PC-3 (cell line): ENCODE measurements at regions not wholly inside any gene's neighbourhood (a gene's known extent, or its start where the extent isn't known, plus 50 kb on each side); places are given as distances from the start of the nearest gene placed in this dataset.
A peak's percentile ranks its signal among the peaks of the same experiment; 100 is the strongest.

Source experiments
- ATAC-seq: fragments of 200-7000 bp; cut with Tn5 transposase; 2 replicates; pipeline ENCODE4 v1.9.1; 2020; ENCODE audit warnings: mild to moderate bottlenecking, moderate library complexity
- BruUV-seq: library from RNA; stranded (reverse); fragments of 400-500 nt; replicated peaks from 2 replicates; lab custom pipeline; 2021; lab: Mats Ljungman, UMichigan
- CTCF ChIA-PET: fragments of 300-600 bp; sonication (Branson Sonifier 250); formaldehyde crosslinking; loops from one replicate; lab custom pipeline; 2022; ENCODE audit warnings: antibody characterized with exemption; lab: Charles Lee
- POLR2A ChIA-PET: fragments of 300-600 bp; sonication (Branson Sonifier 250); formaldehyde crosslinking; loops from one replicate; lab custom pipeline; 2022; ENCODE audit warnings: antibody characterized with exemption; ENCODE audit not compliant: unreplicated experiment; lab: Charles Lee
- DNase-seq: peaks from one replicate; pipeline ENCODE4 v3.0.0-alpha.2; 2015
- H2AFZ ChIP-seq: fragments of 300-600 bp; sonication (generic); 2 replicates; pipeline ENCODE4 v1.6.0; 2016; ENCODE audit warnings: antibody characterized with exemption, low read length
- H3F3A ChIP-seq: fragments of 300-600 bp; sonication (generic); one replicate; pipeline ENCODE4 v1.6.0; 2017; ENCODE audit warnings: antibody characterized with exemption, low read length, control low read depth, mild to moderate bottlenecking; ENCODE audit not compliant: unreplicated experiment
- H3K27ac ChIP-seq: fragments of 300-600 bp; sonication (generic); 2 replicates; pipeline ENCODE4 v1.5.1; 2016; ENCODE audit warnings: mild to moderate bottlenecking, low read length
- H3K27me3 ChIP-seq: fragments of 300-600 bp; sonication (generic); 2 replicates; pipeline ENCODE4 v1.6.1; 2016; ENCODE audit warnings: low read length, mixed read lengths
- H3K36me3 ChIP-seq: fragments of 300-600 bp; sonication (generic); 2 replicates; pipeline ENCODE4 v1.6.1; 2016; ENCODE audit warnings: low read depth, mixed run types, low read length, mixed read lengths
- H3K4me1 ChIP-seq: fragments of 300-600 bp; sonication (generic); 2 replicates; pipeline ENCODE4 v1.5.1; 2016; ENCODE audit warnings: low read length; ENCODE audit not compliant: insufficient read depth
- H3K4me2 ChIP-seq: fragments of 300-600 bp; sonication (generic); 2 replicates; pipeline ENCODE4 v1.6.0; 2016; ENCODE audit warnings: low read length
- H3K4me3 ChIP-seq: fragments of 300-600 bp; sonication (generic); 2 replicates; pipeline ENCODE4 v1.5.1; 2016; ENCODE audit warnings: mild to moderate bottlenecking, low read length, mixed read lengths
- H3K79me2 ChIP-seq: fragments of 300-600 bp; sonication (generic); 2 replicates; pipeline ENCODE4 v1.6.1; 2017; ENCODE audit warnings: low read length, mixed read lengths
- H3K9ac ChIP-seq: fragments of 300-600 bp; sonication (generic); 2 replicates; pipeline ENCODE4 v1.6.0; 2016; ENCODE audit warnings: mild to moderate bottlenecking, low read length
- H3K9me2 ChIP-seq: fragments of 300-600 bp; sonication (generic); replicated peaks from 2 replicates; pipeline ENCODE4 v1.6.1; 2016; ENCODE audit warnings: mixed run types, low read length, mixed read lengths
- H3K9me3 ChIP-seq: fragments of 300-600 bp; sonication (generic); 2 replicates; pipeline ENCODE4 v1.6.1; 2016; ENCODE audit warnings: low read length, mixed read lengths
- H4K20me1 ChIP-seq: fragments of 300-600 bp; sonication (generic); 2 replicates; pipeline ENCODE4 v1.6.1; 2016; ENCODE audit warnings: low read length, mixed read lengths
- CTCF ChIP-seq: fragments of 300-600 bp; sonication (generic); conservative IDR thresholded peaks from 2 replicates; pipeline ENCODE4 v1.5.1; 2017; ENCODE audit warnings: antibody characterized with exemption, low read depth, mild to moderate bottlenecking, low read length
- EZH2 ChIP-seq: fragments of 300-600 bp; sonication (generic); IDR thresholded peaks from one replicate; pipeline ENCODE4 v1.6.1; 2017; ENCODE audit warnings: antibody characterized with exemption, mild to moderate bottlenecking, low read length; ENCODE audit not compliant: unreplicated experiment
- EZH2phosphoT487 ChIP-seq: fragments of 300-600 bp; sonication (generic); IDR thresholded peaks from 2 replicates; pipeline ENCODE4 v1.6.1; 2018; ENCODE audit warnings: mild to moderate bottlenecking, antibody characterized with exemption, low read length, borderline replicate concordance
- intact Hi-C: fragments of 100-400 bp; cut with micrococcal nuclease; formaldehyde crosslinking; loops from 2 replicates; pipeline ENCODE4 v1.9.0; 2023

GRCh38 chr5:18236386-18236785 lies 602.1 kb downstream of the TAF11L14 start:
- TF ChIP-seq CTCF = no peak
- no peak for TF ChIP-seq EZH2phosphoT487
- no peak for TF ChIP-seq EZH2
- POLR2A ChIA-PET = no interaction called here

GRCh38 chr5:18238321-18238720 lies 604.1 kb downstream of the TAF11L14 start:
- H3F3A ChIP-seq = no peaks in the 10 kb centered on the region
- no peak overlapping the region for H3K4me2 ChIP-seq
- intact Hi-C loops = no loop called here
- no peaks in the 10 kb centered on the region for H3K79me2 ChIP-seq
- no peak overlapping the region for H2AFZ ChIP-seq
- H3K4me1 ChIP-seq = no peaks in the 10 kb centered on the region
- ATAC-seq (no peak), DNase-seq (no peak)
- no peaks in the 10 kb centered on the region for H3K36me3 ChIP-seq
- H3K9me2 ChIP-seq = no peaks in the 10 kb centered on the region
- H3K9ac ChIP-seq = no peak overlapping the region
- H3K27ac ChIP-seq = no peak overlapping the region
- ChIA-PET POLR2A (no interaction called here), CTCF (no interaction called here)
- H3K9me3 ChIP-seq = no peaks in the 10 kb centered on the region
- H3K27me3 ChIP-seq = no peaks in the 10 kb centered on the region
- no TSS peak for BruUV-seq
- H4K20me1 ChIP-seq = no peaks in the 10 kb centered on the region
- no peak overlapping the region for H3K4me3 ChIP-seq
- TF ChIP-seq CTCF = no peak
- TF ChIP-seq EZH2 = no peak
- TF ChIP-seq EZH2phosphoT487 = no peak

More at GRCh38 chr5:18236386-18236785, 602.1 kb downstream of the TAF11L14 start:
- no peaks in the 10 kb centered on the region for H3K36me3 ChIP-seq
- H3K9me2 ChIP-seq = no peaks in the 10 kb centered on the region
- DNase-seq (peak; percentile 34), ATAC-seq (no peak)
- no peaks in the 10 kb centered on the region for H3F3A ChIP-seq
- no peak overlapping the region for H3K4me2 ChIP-seq
- H4K20me1 ChIP-seq = no peaks in the 10 kb centered on the region
- no peak overlapping the region for H3K4me3 ChIP-seq
- H3K9ac ChIP-seq = no peak overlapping the region
- H3K9me3 ChIP-seq = no peaks in the 10 kb centered on the region
- no peaks in the 10 kb centered on the region for H3K4me1 ChIP-seq
- intact Hi-C loops = no loop called here
- H3K27ac ChIP-seq = no peak overlapping the region
- no peaks in the 10 kb centered on the region for H3K79me2 ChIP-seq
- H3K27me3 ChIP-seq = no peaks in the 10 kb centered on the region
- no peak overlapping the region for H2AFZ ChIP-seq
- BruUV-seq = no TSS peak
- CTCF ChIA-PET = no interaction called here

DNA sequence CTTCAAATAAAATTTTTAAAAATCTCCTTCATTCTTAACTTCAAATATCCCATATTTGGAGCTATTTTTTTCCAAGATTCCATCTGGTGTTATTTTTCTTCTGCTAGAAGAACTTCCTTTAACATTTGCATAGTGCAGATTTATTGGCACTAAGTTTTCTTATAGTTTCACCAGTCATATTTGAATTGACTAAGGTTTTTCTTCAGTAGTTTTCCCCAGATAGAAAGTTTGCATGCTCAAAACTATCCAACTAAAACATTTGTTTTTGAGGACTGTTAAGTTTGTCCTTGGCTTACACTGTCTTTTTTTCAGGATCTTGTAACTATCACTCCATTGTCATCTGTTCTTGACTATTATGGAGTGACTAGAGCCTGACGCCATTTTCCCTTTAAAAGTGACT lies 606.7 kb downstream of the TAF11L14 start:
- H4K20me1 ChIP-seq = no peaks in the 10 kb centered on the region
- H3K9me3 ChIP-seq = no peaks in the 10 kb centered on the region
- no peaks in the 10 kb centered on the region for H3K79me2 ChIP-seq
- no peaks in the 10 kb centered on the region for H3K4me1 ChIP-seq
- H3K9ac ChIP-seq = no peak overlapping the region
- no peak for DNase-seq
- intact Hi-C loops = no loop called here
- TF ChIP-seq EZH2 (no peak), EZH2phosphoT487 (no peak), CTCF (no peak)
- no peaks in the 10 kb centered on the region for H3K36me3 ChIP-seq
- ATAC-seq = no peak
- no peak overlapping the region for H3K27ac ChIP-seq
- H3K4me3 ChIP-seq = no peak overlapping the region
- BruUV-seq = no TSS peak
- H3K9me2 ChIP-seq = no peaks in the 10 kb centered on the region
- no peak overlapping the region for H2AFZ ChIP-seq
- ChIA-PET POLR2A (no interaction called here), CTCF (no interaction called here)
- no peak overlapping the region for H3K4me2 ChIP-seq
- no peaks in the 10 kb centered on the region for H3F3A ChIP-seq
- no peaks in the 10 kb centered on the region for H3K27me3 ChIP-seq
